ENCODE measurements at regions not wholly inside any gene's neighbourhood (a gene's known extent, or its start where the extent isn't known, plus 50 kb on each side); places are given as distances from the start of the nearest gene placed in this dataset.

GRCh38 chr6:30272032-30272431 is 54.7 kb upstream of the TRIM39 start:
- no peak for DNase-seq (ENCODE audit: low read depth)
- TF ChIP-seq CTCF (conservative IDR thresholded peaks at IDR 0.05; ENCODE audit: low read depth, low read length): no peak
- no peak overlapping the region for H3K4me3 ChIP-seq (ENCODE audit: low read depth, low read length)

- DNase-seq (ENCODE audit: low read depth): no peak
- no peak overlapping the region for H3K4me3 ChIP-seq (ENCODE audit: low read depth, low read length)
- no peak for TF ChIP-seq CTCF (conservative IDR thresholded peaks at IDR 0.05; ENCODE audit: low read depth, low read length)
These were observed 54.2 kb upstream of the TRIM26 start for GRCh38 chr6:30267423-30267822.

- H3K4me3 ChIP-seq (ENCODE audit: low read depth, low read length): no peak overlapping the region
- TF ChIP-seq CTCF (conservative IDR thresholded peaks at IDR 0.05; ENCODE audit: low read depth, low read length): no peak
- no peak for DNase-seq (ENCODE audit: low read depth)
These were observed 52.4 kb upstream of the TRIM26 start for GRCh38 chr6:30265594-30265993.

GRCh38 chr6:30265181-30265580 is 52.0 kb upstream of the TRIM26 start:
- DNase-seq (ENCODE audit: low read depth): no peak
- H3K4me3 ChIP-seq (ENCODE audit: low read depth, low read length): no peak overlapping the region
- TF ChIP-seq CTCF (conservative IDR thresholded peaks at IDR 0.05; ENCODE audit: low read depth, low read length): no peak

- TF ChIP-seq CTCF (conservative IDR thresholded peaks at IDR 0.05; ENCODE audit: low read depth, low read length): no peak
- DNase-seq (ENCODE audit: low read depth): peak; percentile 17
- H3K4me3 ChIP-seq (ENCODE audit: low read depth, low read length): no peak overlapping the region
These were observed 51.5 kb upstream of the TRIM26 start for GRCh38 chr6:30264743-30265142.

GRCh38 chr6:30263734-30264133 is 50.5 kb upstream of the TRIM26 start:
- TF ChIP-seq CTCF (conservative IDR thresholded peaks at IDR 0.05; ENCODE audit: low read depth, low read length): no peak
- DNase-seq (ENCODE audit: low read depth): peak; percentile 59
- H3K4me3 ChIP-seq (ENCODE audit: low read depth, low read length): no peak overlapping the region
